HG02885 (cell line): ENCODE measurements at regions not wholly inside any gene's neighbourhood (a gene's known extent, or its start where the extent isn't known, plus 50 kb on each side); places are given as distances from the start of the nearest gene placed in this dataset.

Experiments used
- ATAC-seq: cut with Tn5 transposase; IDR thresholded peaks from one replicate; pipeline ENCODE4 v1.9.1; 2021; ENCODE audit warnings: mild to moderate bottlenecking; ENCODE audit not compliant: unreplicated experiment, poor library complexity

DNA sequence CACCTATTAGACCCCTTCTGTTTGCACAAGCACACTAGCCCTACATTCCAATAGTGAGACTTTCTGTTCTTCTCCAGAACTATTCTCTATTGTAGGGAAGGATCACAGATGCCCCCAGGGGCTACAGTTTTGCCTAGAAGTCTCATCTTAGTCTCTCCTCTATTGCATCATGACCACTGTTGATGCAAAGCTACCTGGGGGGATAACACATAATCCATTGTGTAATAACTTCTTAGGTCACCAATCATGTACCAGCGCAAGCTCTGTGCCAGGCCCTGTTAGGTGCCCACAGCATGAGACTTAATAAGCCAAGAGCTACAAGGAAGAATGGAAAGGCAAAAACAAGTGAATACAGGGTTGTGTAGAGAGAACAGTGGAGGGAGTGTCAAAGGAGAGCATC is 98.1 kb upstream of the TNFAIP3 start:
- no peak for ATAC-seq

DNA sequence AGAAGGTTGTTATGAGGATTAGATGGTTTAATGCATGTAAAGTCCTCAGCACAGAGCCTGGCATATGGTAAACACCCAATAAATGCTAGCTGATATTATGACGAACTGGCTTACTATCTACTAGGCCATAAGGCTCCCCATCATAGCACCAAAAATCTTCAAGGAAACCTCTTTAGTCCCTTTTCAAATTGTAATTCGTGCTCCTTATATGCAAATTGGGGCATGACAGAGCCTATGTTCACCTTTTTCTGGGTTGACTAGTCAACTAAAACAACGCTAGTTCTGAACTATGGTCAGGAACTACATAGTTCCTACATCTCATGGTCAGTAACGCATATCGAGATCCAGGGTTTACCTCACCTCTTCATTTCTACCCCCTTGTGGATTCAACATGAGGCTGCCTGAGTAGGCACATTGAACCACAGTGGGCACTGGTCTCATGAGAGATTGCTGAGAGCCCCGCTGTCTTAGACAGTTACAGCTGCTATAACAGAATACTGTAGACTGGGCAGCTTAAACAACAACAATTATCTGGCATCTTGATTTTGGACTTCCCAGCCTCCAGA is 97.2 kb upstream of the TNFAIP3 start:
- no peak for ATAC-seq

DNA sequence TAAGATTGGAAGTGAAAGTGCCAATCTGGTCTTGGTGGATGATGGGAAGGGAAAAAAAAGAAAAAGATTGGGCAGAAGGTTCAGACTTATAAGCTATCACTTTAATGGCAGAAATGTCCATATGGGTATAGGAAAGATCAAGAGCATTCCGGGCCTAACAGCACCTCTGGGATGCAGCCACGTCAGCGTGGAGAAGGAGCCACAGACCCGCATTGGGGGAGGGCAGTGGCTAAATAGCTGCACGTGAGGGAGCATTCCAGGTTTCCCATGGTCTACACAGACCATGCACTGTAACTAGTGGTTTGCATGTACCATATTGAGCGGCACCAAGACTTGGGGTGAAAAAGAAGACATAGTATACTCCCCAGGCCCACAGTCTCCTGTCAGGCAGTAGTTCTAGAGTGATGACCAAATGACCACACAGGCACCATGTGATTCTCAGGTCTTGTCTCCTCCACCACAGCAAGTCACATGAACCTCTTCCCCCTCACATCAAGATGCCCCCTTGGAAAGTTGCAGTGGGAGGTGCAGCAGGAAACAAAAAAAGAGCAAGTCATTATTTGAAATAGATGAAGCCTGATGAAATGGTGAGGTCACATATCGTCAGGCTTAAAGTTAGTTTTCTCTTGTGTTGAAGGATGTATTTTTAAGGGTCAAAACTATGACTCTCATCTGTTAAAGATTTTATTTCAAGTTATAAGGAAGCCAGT is 94.4 kb upstream of the TNFAIP3 start:
- no peak for ATAC-seq

DNA sequence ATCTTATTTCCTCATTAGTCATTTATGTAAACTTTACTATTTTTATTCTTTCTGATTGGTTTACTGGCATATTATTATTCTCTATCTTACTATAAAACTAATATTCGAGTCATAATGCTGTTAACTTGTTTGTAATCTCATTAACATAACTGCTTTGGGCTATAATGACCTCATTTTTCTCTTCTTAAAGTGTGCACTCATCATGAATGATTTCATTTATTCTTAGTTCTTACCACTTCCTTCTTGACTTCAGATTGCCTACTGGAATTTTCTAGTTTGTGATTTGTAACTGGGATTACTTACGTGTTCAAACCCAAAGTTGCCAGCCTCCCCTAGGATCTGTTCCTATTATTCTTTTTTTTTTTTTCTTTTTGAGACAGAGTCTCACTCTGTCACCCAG is 91.8 kb upstream of the TNFAIP3 start:
- no peak for ATAC-seq

DNA sequence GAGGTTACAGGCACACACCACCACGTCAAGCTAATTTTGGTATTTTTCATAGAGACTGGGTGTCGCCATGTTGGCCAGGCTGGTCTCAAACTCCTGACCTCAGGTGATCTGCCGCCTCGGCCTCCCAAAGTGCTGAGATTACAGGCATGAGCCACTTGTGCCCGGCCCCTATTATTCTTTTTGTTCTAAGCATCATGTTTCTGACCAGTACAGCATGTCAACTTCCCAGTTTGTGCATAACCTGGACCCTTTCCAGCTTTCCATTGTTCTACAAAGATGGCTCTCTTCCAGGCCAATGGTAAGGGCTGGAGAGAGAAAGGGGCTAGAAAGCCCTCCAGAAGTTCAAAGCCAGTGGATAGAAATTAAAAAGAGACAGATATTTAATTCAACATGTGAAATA is 91.3 kb upstream of the TNFAIP3 start:
- ATAC-seq = no peak

DNA sequence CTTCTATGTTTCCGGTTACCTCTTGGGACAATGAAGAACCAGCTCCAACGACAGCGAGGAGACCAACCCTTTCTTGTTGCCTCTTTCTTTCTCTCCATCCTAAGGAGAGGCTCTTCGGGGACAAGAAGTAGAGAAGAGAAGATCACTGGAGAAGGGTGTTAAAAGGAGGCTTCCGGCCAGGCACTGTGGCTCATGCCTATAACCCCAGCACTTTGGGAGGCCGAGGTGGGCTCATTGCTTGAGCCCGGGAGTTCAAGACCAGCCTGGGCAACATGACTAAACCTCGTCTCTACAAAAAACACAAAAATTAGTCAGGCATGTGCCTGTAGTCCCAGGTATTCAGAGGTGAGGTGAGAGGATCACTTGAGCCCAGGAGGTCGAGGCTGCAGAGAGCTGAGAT is 90.8 kb upstream of the TNFAIP3 start:
- ATAC-seq = no peak

DNA sequence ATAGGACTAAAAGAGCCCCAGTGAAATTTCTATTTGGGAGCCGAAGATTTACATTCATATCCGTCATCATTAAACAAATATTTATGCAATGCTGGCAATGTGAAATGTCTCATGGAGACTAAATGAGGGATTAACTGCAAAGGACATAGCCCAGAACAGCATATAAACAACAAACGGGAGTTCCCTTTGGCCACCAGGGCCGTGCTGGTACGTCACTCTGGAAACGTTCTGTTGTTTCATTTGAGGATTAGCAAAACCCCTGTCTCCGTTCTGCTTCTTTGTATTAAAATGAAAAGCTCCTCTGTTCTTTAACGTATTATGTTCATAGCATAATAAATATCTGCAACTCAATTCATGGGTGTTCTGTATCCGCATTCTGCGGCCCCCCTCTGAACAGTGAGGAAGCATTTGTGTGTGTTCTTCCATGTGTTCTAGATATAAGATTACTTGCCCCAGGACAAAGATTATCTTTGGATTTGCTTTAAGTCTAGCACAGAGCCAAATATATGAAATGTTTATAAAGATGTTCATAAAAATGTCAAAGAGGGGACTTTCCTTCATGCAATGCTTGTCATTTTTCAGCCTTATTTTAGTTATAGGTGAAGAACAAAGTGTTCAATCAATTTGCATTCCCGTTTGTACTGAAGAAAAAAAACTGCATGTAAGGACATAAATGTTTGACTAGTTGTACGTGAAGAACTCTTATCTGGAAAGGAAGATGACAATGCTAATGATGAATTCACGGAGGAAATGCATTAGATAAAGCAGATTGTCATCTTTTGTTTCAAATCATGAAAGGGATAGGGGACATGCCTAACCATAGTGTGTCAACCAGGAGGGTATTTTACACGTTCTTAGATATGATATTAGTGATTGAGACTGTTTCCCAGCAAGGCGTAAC is 90.0 kb upstream of the TNFAIP3 start:
- no peak for ATAC-seq

DNA sequence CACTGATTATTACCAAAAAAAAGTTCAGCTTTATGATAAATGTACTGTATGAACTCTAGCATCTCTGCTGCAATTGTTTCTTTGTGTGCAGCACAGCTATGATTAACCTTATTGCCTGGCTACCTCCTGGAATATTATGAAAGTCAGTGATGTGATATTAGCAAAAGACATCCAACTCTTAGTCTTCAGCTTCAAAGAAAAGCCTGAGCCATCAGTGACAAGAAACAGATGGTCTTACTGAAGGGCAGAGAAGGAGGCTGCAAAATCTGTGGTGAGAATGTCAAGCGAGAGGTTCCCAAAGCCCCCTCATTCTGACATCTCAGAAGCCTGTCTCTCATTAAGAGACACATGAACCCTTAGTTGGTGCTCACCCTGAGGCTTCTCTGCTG is 89.4 kb upstream of the TNFAIP3 start:
- no peak for ATAC-seq

DNA sequence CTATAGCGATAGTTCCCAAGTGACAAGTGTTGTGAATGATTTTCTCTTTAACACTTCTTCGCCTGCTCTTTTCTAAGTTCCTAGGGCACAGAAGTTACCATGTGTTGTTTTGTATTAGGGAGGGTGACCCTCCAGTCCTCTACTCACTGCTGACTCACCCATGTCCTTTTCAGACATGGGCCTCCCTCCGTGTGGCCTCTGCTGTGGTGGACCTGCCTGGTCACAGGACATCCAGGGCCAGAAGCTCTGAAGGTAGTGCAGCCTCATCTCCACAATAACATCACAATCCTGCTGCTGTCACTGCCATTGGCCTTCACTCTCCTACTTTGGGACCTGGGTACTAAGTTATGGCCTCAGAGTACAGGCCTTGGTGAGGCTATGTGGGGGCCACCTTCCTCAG is 87.1 kb upstream of the TNFAIP3 start:
- no peak for ATAC-seq

DNA sequence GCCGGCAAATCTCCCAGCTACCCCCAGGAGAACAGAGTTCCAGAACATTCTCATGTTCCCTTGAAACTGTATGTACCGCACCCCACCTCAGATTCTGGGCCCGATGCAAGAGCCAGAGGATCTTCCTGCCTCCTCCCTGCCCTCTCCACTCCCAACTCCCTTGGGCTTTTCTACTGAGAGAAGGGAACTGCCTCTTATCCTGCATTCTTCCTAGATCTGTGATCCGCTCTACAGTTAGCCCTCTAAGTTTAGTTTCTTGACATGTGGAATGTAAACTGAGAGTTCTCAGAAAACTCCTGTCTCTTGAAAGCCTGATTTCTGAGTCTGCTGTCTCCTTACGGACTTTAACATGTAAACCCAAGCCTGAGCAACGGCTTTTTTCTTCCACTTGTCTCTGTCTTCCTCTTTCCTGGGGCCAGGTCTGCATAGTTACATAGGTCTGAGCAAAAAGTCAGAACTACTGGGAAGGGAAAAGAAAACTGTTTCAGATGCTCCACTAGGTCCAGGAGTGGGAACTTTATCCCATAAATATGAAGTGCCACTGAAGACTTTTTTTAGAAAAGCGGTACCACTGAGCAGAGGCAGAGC is 86.5 kb upstream of the TNFAIP3 start:
- no peak for ATAC-seq

DNA sequence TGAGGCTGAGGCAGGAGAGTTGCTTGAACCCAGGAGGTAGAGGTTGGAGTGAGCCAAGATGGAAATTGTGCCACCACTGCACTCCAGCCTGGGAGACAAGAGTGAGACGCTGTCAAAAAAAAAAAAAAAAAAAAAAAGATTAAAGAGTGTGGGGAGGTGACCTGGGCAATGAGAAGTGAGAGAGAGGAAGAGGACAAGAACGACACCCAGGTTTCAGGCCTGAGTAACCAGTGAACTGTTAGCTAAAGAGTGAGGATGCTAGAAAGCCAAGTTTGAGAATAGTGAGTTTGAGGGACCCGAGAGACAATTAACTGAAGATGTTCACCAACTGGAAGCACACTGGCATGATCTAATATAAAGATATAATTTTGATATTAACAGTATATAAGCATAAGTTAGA is 85.4 kb upstream of the TNFAIP3 start:
- ATAC-seq = no peak

DNA sequence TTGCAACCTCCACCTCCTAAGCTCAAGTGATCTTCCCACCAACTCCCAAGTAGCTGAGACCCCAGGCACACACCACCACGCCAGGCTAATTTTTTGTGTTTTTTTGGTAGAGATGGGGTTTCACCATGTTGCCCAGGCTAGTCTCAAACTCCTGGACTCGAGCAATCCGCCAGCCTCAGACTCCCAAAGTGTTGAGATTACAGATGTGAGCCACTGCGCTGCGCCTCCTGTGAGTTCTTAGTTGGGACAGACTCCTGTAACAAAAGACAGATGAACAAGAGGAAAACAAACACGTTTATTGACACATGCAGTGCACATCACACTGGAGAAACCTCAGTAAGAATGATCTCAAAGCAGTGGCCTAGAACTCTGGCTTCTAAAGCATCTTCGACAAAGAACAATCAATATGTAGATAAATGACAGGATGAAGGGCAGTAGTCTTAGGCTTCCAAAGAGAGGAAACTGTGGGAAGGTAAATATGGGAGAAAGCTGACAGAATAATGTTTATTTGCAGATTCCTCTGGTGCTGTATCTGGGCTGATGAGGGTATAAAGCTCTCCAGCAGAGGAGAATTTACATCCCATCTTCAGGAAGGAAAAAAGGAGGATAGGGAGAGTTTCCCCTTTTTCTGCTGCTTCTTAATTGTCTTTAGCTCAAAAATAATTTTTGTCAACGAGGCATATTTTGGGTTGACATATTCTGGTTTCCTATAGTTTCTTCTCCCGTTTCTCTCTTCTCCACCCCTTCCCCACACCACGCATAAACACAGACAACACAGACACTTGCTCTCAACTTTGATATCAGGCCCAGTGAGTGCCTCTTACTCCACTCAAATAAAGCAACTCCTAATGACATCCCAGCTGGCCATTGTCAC is 84.7 kb upstream of the TNFAIP3 start:
- no peak for ATAC-seq

DNA sequence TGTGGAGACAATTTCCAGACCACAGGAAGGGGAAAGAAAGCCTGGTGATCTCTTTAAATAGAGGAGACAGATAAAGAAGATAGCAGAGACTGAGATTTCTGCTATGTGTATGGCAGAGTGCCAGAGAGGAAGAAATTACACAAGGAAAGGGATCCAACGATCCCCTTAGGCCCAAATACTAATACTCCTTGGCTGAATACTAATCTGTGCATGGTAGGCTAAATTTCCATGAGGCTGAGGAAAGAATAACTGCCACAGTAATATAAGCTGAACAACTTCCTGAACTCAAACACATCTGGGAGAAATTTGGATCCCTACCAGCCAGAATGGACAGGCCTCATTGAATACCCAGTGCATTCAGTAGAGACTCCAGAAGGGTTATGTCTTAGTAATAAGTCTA is 83.3 kb upstream of the TNFAIP3 start:
- ATAC-seq = no peak

DNA sequence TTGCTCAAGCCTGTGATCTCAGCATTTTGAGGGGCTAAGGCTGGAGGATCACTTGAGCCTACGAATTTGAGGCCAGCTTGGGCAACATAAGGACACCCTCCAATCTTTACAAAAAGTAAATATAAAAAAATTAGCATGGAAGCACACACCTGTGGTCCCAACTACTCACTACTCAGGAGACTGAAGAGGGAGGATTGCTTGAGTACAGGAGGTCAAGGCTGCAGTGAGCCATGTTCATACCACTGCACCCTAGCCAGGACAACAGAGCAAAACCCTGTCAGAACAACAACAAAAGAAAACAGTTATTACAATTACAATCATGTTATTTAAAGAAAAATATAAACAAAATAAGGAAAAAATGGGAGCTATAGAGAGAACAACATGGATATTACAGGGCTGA is 82.5 kb upstream of the TNFAIP3 start:
- no peak for ATAC-seq

DNA sequence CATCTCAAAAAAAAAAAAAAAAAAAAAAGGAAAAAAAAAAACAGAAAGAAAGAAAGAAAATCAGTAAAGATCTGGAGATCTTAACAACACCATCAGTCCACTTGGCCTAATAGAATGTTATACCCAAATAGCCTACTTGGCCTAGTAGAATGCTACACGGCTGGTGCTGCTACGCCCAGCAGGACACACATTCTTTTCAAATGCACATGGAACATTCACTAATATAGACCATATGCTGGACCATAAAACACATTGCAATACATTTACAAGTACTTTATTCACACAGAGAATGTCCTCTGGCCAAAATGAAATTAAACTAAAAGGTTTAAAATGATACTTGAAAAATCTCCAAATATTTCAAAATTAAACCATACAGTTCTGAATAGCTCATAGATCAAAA is 80.0 kb upstream of the TNFAIP3 start:
- no peak for ATAC-seq

DNA sequence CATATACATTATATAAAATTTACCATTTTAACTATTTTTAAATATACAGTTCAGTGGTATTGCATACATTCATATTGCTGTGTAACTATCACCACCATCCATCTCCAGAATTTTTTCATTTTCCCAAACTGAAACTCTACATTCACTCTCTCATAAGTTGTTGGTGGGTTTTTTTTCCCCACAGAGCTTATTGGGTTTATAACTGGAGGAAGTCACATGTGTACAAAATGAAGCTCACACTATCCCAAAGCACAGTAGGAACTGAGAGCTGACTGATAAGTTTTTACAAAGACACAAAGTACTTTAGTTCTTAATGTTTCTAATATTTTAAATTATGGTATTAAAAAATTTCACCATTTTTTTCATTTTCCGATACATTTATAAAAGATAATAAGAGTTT is 78.8 kb upstream of the TNFAIP3 start:
- ATAC-seq = no peak

DNA sequence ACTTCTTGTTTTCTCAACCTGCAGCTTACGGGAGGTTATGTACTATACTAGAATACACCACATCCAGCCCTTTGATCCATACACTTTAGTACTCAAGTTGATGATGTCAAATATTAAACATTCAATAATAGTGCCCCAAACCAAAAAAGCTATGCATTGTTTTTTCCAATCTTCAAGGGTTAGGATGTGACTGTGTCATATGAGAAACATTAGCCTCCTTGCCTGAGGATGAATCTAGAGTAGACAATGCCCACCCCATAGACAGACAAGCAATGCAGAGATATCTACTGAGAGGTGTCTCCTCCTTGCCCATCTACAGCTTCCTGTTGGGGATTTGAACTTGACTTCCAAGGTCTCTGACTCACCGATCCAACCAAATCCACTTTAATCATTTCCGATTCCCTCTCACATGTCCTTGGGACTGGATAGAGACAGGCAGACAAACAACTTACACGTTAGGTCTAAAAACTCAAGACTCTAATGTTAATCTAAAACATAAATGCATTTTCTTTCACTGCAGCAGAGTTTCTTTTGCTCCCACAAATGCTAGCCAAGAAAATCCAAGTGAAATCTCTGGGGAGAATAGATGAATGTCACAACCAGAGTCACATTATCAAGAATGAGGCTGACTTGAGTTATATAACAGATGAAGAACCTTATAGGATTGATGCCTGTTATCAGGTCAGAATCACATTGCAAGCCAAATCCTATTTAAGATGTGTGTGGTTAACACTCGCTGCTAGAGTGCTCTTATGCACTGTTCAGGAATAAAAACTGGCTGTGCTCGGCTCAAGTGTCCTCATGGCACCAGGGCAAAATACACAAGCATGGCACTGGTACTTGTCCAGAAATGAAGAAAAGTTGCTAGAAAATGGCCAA is 75.5 kb upstream of the TNFAIP3 start:
- ATAC-seq = no peak

DNA sequence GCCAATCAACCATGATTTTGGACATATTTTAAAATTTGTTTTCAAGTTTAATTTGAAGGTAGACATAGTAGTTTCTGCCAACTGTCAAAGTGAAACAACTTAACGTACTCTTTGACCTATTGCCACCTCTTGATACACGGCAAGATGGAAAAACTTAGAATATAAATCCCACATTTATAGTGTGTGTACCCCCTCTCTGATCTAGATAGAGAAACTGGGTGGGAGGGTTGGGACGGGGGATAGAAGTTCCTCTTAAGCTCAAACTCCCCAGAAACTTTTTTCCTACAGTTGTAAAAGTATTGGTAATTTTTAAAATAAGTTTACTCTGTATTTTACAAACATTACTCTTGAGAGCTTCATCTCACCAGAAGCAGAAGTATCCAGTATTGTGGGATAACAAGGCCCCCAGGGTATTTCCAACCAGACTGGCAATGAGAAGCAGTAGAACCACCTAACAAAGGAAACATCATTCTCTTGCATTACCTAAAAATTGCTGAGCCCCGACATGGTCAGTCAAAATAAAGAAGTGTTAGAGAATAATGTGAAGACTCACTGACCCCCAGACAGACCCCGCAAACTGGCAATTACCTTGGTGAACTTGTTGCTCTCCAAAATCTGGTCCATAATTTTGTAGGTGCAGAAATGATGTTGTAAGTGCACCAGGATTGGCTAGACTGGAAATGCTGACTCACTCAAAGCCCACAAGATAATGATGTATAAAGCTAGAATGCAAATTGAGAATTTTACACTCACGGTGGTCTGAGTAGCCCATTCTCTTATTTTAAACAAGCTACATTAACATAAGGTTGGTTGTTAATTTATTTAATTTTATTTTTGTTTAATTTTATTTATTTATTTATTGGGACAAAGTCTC is 74.7 kb upstream of the TNFAIP3 start:
- ATAC-seq = no peak
